Thoracic aorta (tissue), 2 donors: ENCODE measurements at regions not wholly inside any gene's neighbourhood (a gene's known extent, or its start where the extent isn't known, plus 50 kb on each side); places are given as distances from the start of the nearest gene placed in this dataset.
"Not testable (repeated sequence)": the region's sequence is repeated elsewhere in the genome, so short reads cannot be mapped to it uniquely, and the experiment has no call there.

ENCODE experiments used
- ATAC-seq: fragments of 150-250 bp; one replicate; pipeline ENCODE4 v1.8.0; 2017; ENCODE audit warnings: low read depth; ENCODE audit not compliant: insufficient number of reproducible peaks, low FRiP score
- DNase-seq: peaks from one replicate; pipeline ENCODE4 v3.0.0-alpha.2; 2020; ENCODE audit warnings: low spot score
- H3K27ac ChIP-seq, 2 donors: fragments of 200-600 bp; sonication (generic); 1 replicate in 1 of 2; 2 replicates in 1 of 2; pipeline ENCODE4 v1.5.1; 2016; ENCODE audit warnings: mild to moderate bottlenecking in 2 of 2, moderate library complexity in 2 of 2
- H3K27me3 ChIP-seq: fragments of 200-600 bp; sonication (generic); replicated peaks from 2 replicates; pipeline ENCODE4 v1.6.0; 2016; ENCODE audit warnings: mild to moderate bottlenecking; ENCODE audit not compliant: insufficient read depth
- H3K36me3 ChIP-seq: fragments of 200-600 bp; sonication (generic); one replicate; pipeline ENCODE4 v1.5.1; 2016
- H3K4me1 ChIP-seq, 2 donors: fragments of 200-600 bp; sonication (generic); 1 replicate in 1 of 2; 2 replicates in 1 of 2; pipeline versions ENCODE4 v1.5.1 to v1.6.0; 2016; ENCODE audit warnings: low read depth in 2 of 2, mild to moderate bottlenecking in 1 of 2; ENCODE audit not compliant: control insufficient read depth in 1 of 2
- H3K4me3 ChIP-seq: fragments of 200-600 bp; sonication (generic); 2 replicates; pipeline ENCODE4 v1.5.1; 2016; ENCODE audit warnings: mild to moderate bottlenecking
- H3K9me3 ChIP-seq: fragments of 200-600 bp; sonication (generic); 2 replicates; pipeline ENCODE4 v1.5.1; 2016
- CTCF ChIP-seq: fragments of 200-600 bp; sonication (generic); IDR thresholded peaks from one replicate; pipeline ENCODE4 v1.5.1; 2019; ENCODE audit warnings: antibody characterized with exemption

- H3K4me3 ChIP-seq: peak overlapping the region; percentile 26
- H3K36me3 ChIP-seq: no peaks in the 10 kb centered on the region
- no peaks in the 10 kb centered on the region for H3K9me3 ChIP-seq
- ATAC-seq (no peak), DNase-seq (no peak)
- TF ChIP-seq CTCF: no peak
- peaks cover 7 to 16% of the 10 kb centered on the region in 2 donors for H3K4me1 ChIP-seq
- no peaks in the 10 kb centered on the region for H3K27me3 ChIP-seq
- H3K27ac ChIP-seq: peak overlapping the region in 1 of 2 donors; percentile 59
Observed at GRCh38 chr3:31196881-31197364, 302.5 kb upstream of the GADL1 start.

- H3K9me3 ChIP-seq: no peaks in the 10 kb centered on the region
- H3K4me3 ChIP-seq: no peak overlapping the region
- no peaks in the 10 kb centered on the region for H3K36me3 ChIP-seq
- H3K27ac ChIP-seq: peak overlapping the region in 1 of 2 donors; percentile 59
- no peak for TF ChIP-seq CTCF
- DNase-seq (no peak), ATAC-seq (no peak)
- no peaks in the 10 kb centered on the region for H3K27me3 ChIP-seq
- peaks cover 7 to 16% of the 10 kb centered on the region in 2 donors for H3K4me1 ChIP-seq
Observed at GRCh38 chr3:31197941-31198340, 303.5 kb upstream of the GADL1 start.

- DNase-seq: no peak
- TF ChIP-seq CTCF: no peak
- H3K27ac ChIP-seq: no peak overlapping the region
- H3K9me3 ChIP-seq: no peaks in the 10 kb centered on the region
- no peaks in the 10 kb centered on the region for H3K36me3 ChIP-seq
- H3K27me3 ChIP-seq: no peaks in the 10 kb centered on the region
- peaks cover 7 to 20% of the 10 kb centered on the region in 2 donors for H3K4me1 ChIP-seq
- no peak for ATAC-seq
- H3K4me3 ChIP-seq: no peak overlapping the region
Observed at GRCh38 chr3:31198890-31199289, 304.4 kb upstream of the GADL1 start.

- Histone ChIP-seq H3K36me3 (no peaks in the 10 kb centered on the region), H3K9me3 (no peaks in the 10 kb centered on the region), H3K27me3 (no peaks in the 10 kb centered on the region), H3K4me1 (peaks cover 0 to 21% of the 10 kb centered on the region in 2 donors), H3K27ac (no peak overlapping the region), H3K4me3 (no peak overlapping the region)
- no peak for ATAC-seq
- no peak for TF ChIP-seq CTCF
- DNase-seq: no peak
Observed at GRCh38 chr3:31203960-31204795, 309.7 kb upstream of the GADL1 start.

GRCh38 chr3:31204796-31205056 lies 310.3 kb upstream of the GADL1 start:
- Histone ChIP-seq H3K4me1 (peaks cover 0 to 21% of the 10 kb centered on the region in 2 donors), H3K27ac (peak overlapping the region in 1 of 2 donors; percentile 5)
- H3K9me3 ChIP-seq, H3K4me3 ChIP-seq, H3K36me3 ChIP-seq, H3K27me3 ChIP-seq, ATAC-seq, DNase-seq: not testable (repeated sequence)
